HCT116 (cell line): ENCODE measurements at regions not wholly inside any gene's neighbourhood (a gene's known extent, or its start where the extent isn't known, plus 50 kb on each side); places are given as distances from the start of the nearest gene placed in this dataset.

Experiments used
- ATAC-seq: fragments of 200-7000 bp; cut with Tn5 transposase; 2 replicates; pipeline ENCODE4 v1.9.1; 2020; ENCODE audit warnings: mild to moderate bottlenecking, moderate library complexity
- BruUV-seq: library from RNA; stranded (reverse); fragments of 400-500 nt; replicated peaks from 2 replicates; lab custom pipeline; 2021; lab: Mats Ljungman, UMichigan
- CTCF ChIA-PET: fragments of 300-600 bp; sonication (Branson Sonifier 250); formaldehyde crosslinking; loops from one replicate; lab custom pipeline; 2021; ENCODE audit warnings: antibody characterized with exemption; lab: Charles Lee
- POLR2A ChIA-PET: fragments of 300-600, 350-600 bp; sonication (Branson Sonifier 250); formaldehyde crosslinking; loops from one replicate; lab custom pipeline; 2021; ENCODE audit warnings: antibody characterized with exemption; lab: Charles Lee
- RAD21 ChIA-PET, 2 experiments: fragments of 300-600 bp; sonication (Branson Sonifier 250); formaldehyde crosslinking; loops; one replicate each; lab custom pipeline; 2023; ENCODE audit warnings: low total read pairs in 2 of 2; ENCODE audit not compliant: uncharacterized antibody in 2 of 2, unreplicated experiment in 2 of 2, low non-redundant PET in 1 of 2; lab: Charles Lee
- DNase-seq: peaks from one replicate; pipeline ENCODE4 v3.0.0-alpha.2; 2010; ENCODE audit warnings: low read depth, low spot score
- H2AFZ ChIP-seq: fragments of 200-600 bp; shearing (Covaris generic), sonication (generic); 2 replicates; pipeline ENCODE4 v1.6.1; 2017; ENCODE audit warnings: low read depth, mixed run types, mixed read lengths, antibody characterized with exemption, low read length; ENCODE audit not compliant: poor library complexity, severe bottlenecking
- H3K27ac ChIP-seq: 2 replicates; pipeline ENCODE4 v1.5.1; 2012; ENCODE audit warnings: low read depth, low read length
- H3K27me3 ChIP-seq: fragments of 200-600 bp; sonication (generic); 2 replicates; pipeline ENCODE4 v1.6.1; 2016; ENCODE audit warnings: mixed run types, low read length, mixed read lengths; ENCODE audit not compliant: insufficient read depth
- H3K36me3 ChIP-seq, 2 experiments: fragments of 200-500 bp in 1 of 2; fragments of 200-600 bp in 1 of 2; sonication (Bioruptor generic) in 1 of 2; sonication (generic) in 1 of 2; 2 replicates each; pipeline versions ENCODE4 v1.5.1 to v1.6.1; 2014 to 2016; ENCODE audit warnings: low read length in 2 of 2, inconsistent platforms in 1 of 2, mixed read lengths in 1 of 2, mixed run types in 1 of 2; ENCODE audit not compliant: insufficient read depth in 2 of 2, control insufficient read depth in 1 of 2
- H3K4me1 ChIP-seq, 2 experiments: fragments of 200-600 bp in 1 of 2; sonication (generic) in 1 of 2; 2 replicates each; pipeline versions ENCODE4 v1.5.1 to v1.6.1; 2012 to 2017; ENCODE audit warnings: low read length in 2 of 2, inconsistent platforms in 1 of 2, mild to moderate bottlenecking in 1 of 2, mixed read lengths in 1 of 2, mixed run types in 1 of 2, moderate library complexity in 1 of 2; ENCODE audit not compliant: insufficient read depth in 2 of 2, control insufficient read depth in 1 of 2
- H3K4me2 ChIP-seq: fragments of 200-600 bp; sonication (generic); 2 replicates; pipeline ENCODE4 v1.6.1; 2017; ENCODE audit warnings: mixed run types, low read length, mixed read lengths
- H3K4me3 ChIP-seq, 2 experiments: fragments of 200-600 bp in 1 of 2; sonication (generic) in 1 of 2; replicated peaks in 1 of 2; 2 replicates each; pipeline ENCODE4 v1.5.1; 2011 to 2016; ENCODE audit warnings: low read length in 2 of 2, control low read depth in 1 of 2, low read depth in 1 of 2, mild to moderate bottlenecking in 1 of 2, mixed read lengths in 1 of 2, mixed run types in 1 of 2
- H3K79me2 ChIP-seq: fragments of 200-600 bp; sonication (generic); 2 replicates; pipeline ENCODE4 v1.6.1; 2017; ENCODE audit warnings: mild to moderate bottlenecking, mixed run types, low read length, moderate library complexity, mixed read lengths; ENCODE audit not compliant: insufficient read depth
- H3K9ac ChIP-seq: fragments of 200-600 bp; sonication (generic); 2 replicates; pipeline ENCODE4 v1.6.1; 2016; ENCODE audit warnings: low read length, mixed read lengths
- H3K9me2 ChIP-seq: fragments of 200-600 bp; sonication (generic), shearing (Covaris generic); 2 replicates; pipeline ENCODE4 v1.6.1; 2017; ENCODE audit warnings: mixed run types, mild to moderate bottlenecking, moderate library complexity; ENCODE audit not compliant: insufficient read depth
- H3K9me3 ChIP-seq, 2 experiments: fragments of 200-500 bp in 1 of 2; fragments of 200-600 bp in 1 of 2; sonication (Bioruptor generic) in 1 of 2; sonication (generic) in 1 of 2; 2 replicates each; pipeline ENCODE4 v1.6.1; 2014 to 2017; ENCODE audit warnings: low read length in 2 of 2, mixed read lengths in 2 of 2, inconsistent platforms in 1 of 2, low read depth in 1 of 2, mild to moderate bottlenecking in 1 of 2, mixed run types in 1 of 2, moderate library complexity in 1 of 2; ENCODE audit not compliant: control insufficient read depth in 1 of 2, insufficient read depth in 1 of 2
- H4K20me1 ChIP-seq: fragments of 200-600 bp; sonication (generic), shearing (Covaris generic); 2 replicates; pipeline ENCODE4 v1.6.1; 2017; ENCODE audit warnings: mixed run types, mild to moderate bottlenecking, moderate library complexity; ENCODE audit not compliant: insufficient read depth
- CBX3 ChIP-seq: IDR thresholded peaks from 2 replicates; pipeline ENCODE4 v1.6.1; 2012; ENCODE audit warnings: low read depth
- EZH2 ChIP-seq: fragments of 200-600 bp; sonication (generic); IDR thresholded peaks from 2 replicates; pipeline ENCODE4 v1.6.1; 2017; ENCODE audit warnings: antibody characterized with exemption, mixed run types
- FOSL1 ChIP-seq: IDR thresholded peaks from 2 replicates; pipeline ENCODE4 v1.6.1; 2012; ENCODE audit warnings: low read depth
- JUND ChIP-seq: IDR thresholded peaks from 2 replicates; pipeline ENCODE4 v1.6.1; 2012
- POLR2A ChIP-seq: IDR thresholded peaks from 2 replicates; pipeline ENCODE4 v1.7.0; 2011; ENCODE audit warnings: borderline replicate concordance; ENCODE audit not compliant: insufficient read depth, insufficient read length; ENCODE audit errors: extremely low read depth
- POLR2AphosphoS5 ChIP-seq: IDR thresholded peaks from 2 replicates; pipeline ENCODE4 v1.6.1; 2011; ENCODE audit warnings: mild to moderate bottlenecking, low read depth, low read length, moderate library complexity
- SIN3A ChIP-seq: IDR thresholded peaks from 2 replicates; pipeline ENCODE4 v1.6.1; 2012; ENCODE audit warnings: low read depth
- SP1 ChIP-seq: IDR thresholded peaks from 2 replicates; pipeline ENCODE4 v1.6.1; 2012; ENCODE audit warnings: low read depth
- TCF7L2 ChIP-seq: IDR thresholded peaks from 2 replicates; pipeline ENCODE4 v1.7.0; 2011; ENCODE audit warnings: borderline replicate concordance, inconsistent platforms; ENCODE audit not compliant: insufficient read depth, insufficient read length; ENCODE audit errors: extremely low read depth
- YY1 ChIP-seq: IDR thresholded peaks from 2 replicates; pipeline ENCODE4 v1.6.1; 2011; ENCODE audit warnings: low read length, low read depth, moderate library complexity, mild to moderate bottlenecking; ENCODE audit not compliant: insufficient replicate concordance; ENCODE audit errors: extremely low read depth
- ZFX ChIP-seq: fragments of 450-650 bp; IDR thresholded peaks from 2 replicates; pipeline ENCODE4 v1.6.1; 2017
- ZNF274 ChIP-seq: fragments of 200-500 bp; sonication (Bioruptor generic); IDR thresholded peaks from 2 replicates; pipeline ENCODE4 v1.6.1; 2014; ENCODE audit warnings: mild to moderate bottlenecking, low read depth, low read length, inconsistent platforms
- intact Hi-C: fragments of 100-400 bp; cut with micrococcal nuclease; formaldehyde crosslinking; loops from 2 replicates; pipeline ENCODE4 v1.10.0; 2022
- TF ChIP-seq, protein P1 (sequence below), 3 experiments: fragments of 200-600 bp in 1 of 3; sonication (generic) in 1 of 3; IDR thresholded peaks in 2 of 3; conservative IDR thresholded peaks in 1 of 3; 2 replicates each; pipeline ENCODE4 v1.5.1; 2012 to 2017; ENCODE audit warnings: low read depth in 2 of 3, low read length in 2 of 3, antibody characterized with exemption in 1 of 3, borderline replicate concordance in 1 of 3, control low read depth in 1 of 3, mild to moderate bottlenecking in 1 of 3, mixed read lengths in 1 of 3, mixed run types in 1 of 3, moderate library complexity in 1 of 3; ENCODE audit not compliant: insufficient read depth in 1 of 3
- TF ChIP-seq, protein P2 (sequence below): IDR thresholded peaks from 2 replicates; pipeline ENCODE4 v1.6.1; 2011; ENCODE audit warnings: mild to moderate bottlenecking, low read length, moderate library complexity; ENCODE audit not compliant: insufficient replicate concordance; ENCODE audit errors: extremely low read depth
- TF ChIP-seq, protein P3 (sequence below): IDR thresholded peaks from 2 replicates; pipeline ENCODE4 v1.6.1; 2012

DNA sequence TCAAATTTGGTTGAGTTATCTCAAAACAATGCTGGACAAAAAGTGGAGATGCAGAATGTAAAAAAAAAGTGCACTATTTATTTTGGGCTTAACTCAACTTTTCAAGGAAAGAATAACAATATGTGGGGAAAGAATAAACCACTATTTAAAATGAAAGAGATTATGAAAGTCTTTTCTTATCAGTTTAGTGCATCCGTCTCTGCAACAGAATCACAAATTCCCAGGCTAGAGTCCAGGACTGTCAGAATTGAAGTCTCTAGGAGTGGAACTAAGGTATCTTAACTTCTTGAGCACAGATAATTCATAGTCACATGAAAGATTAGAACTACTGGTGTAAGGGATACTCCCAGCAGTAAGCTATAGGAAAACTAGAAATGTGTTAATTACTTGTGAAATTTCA lies 1200.3 kb upstream of the LRRN3 start:
- H3K4me1 ChIP-seq = no peaks in the 10 kb centered on the region
- POLR2A ChIA-PET = no interaction called here
- TF ChIP-seq ZNF274 (no peak), POLR2A (no peak), SP1 (no peak)
- TF ChIP-seq, protein P1, sequence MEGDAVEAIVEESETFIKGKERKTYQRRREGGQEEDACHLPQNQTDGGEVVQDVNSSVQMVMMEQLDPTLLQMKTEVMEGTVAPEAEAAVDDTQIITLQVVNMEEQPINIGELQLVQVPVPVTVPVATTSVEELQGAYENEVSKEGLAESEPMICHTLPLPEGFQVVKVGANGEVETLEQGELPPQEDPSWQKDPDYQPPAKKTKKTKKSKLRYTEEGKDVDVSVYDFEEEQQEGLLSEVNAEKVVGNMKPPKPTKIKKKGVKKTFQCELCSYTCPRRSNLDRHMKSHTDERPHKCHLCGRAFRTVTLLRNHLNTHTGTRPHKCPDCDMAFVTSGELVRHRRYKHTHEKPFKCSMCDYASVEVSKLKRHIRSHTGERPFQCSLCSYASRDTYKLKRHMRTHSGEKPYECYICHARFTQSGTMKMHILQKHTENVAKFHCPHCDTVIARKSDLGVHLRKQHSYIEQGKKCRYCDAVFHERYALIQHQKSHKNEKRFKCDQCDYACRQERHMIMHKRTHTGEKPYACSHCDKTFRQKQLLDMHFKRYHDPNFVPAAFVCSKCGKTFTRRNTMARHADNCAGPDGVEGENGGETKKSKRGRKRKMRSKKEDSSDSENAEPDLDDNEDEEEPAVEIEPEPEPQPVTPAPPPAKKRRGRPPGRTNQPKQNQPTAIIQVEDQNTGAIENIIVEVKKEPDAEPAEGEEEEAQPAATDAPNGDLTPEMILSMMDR (IDR thresholded peaks at IDR 0.05 in 2 of 3, conservative IDR thresholded peaks at IDR 0.05 in 1 of 3; ENCODE audit: borderline replicate concordance in 1 of 3, insufficient read depth in 1 of 3, low read depth in 2 of 3, low read length in 2 of 3) = no peak
- TF ChIP-seq, protein P2, sequence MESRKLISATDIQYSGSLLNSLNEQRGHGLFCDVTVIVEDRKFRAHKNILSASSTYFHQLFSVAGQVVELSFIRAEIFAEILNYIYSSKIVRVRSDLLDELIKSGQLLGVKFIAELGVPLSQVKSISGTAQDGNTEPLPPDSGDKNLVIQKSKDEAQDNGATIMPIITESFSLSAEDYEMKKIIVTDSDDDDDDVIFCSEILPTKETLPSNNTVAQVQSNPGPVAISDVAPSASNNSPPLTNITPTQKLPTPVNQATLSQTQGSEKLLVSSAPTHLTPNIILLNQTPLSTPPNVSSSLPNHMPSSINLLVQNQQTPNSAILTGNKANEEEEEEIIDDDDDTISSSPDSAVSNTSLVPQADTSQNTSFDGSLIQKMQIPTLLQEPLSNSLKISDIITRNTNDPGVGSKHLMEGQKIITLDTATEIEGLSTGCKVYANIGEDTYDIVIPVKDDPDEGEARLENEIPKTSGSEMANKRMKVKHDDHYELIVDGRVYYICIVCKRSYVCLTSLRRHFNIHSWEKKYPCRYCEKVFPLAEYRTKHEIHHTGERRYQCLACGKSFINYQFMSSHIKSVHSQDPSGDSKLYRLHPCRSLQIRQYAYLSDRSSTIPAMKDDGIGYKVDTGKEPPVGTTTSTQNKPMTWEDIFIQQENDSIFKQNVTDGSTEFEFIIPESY = no peak
- DNase-seq (no peak), ATAC-seq (no peak)
- H3K9me2 ChIP-seq = no peaks in the 10 kb centered on the region
- H4K20me1 ChIP-seq = no peaks in the 10 kb centered on the region
- H3K4me2 ChIP-seq = no peak overlapping the region
- H3K9ac ChIP-seq = no peak overlapping the region
- no peak overlapping the region for H3K4me3 ChIP-seq
- no peaks in the 10 kb centered on the region for H3K9me3 ChIP-seq
- no peaks in the 10 kb centered on the region for H3K36me3 ChIP-seq
- RAD21 ChIA-PET = no interaction called here
- no peaks in the 10 kb centered on the region for H3K79me2 ChIP-seq
- H3K27ac ChIP-seq = no peak overlapping the region
- no TSS peak for BruUV-seq
- H2AFZ ChIP-seq = no peak overlapping the region
- H3K27me3 ChIP-seq = no peaks in the 10 kb centered on the region
- intact Hi-C loops = no loop called here
- CTCF ChIA-PET = no interaction called here

DNA sequence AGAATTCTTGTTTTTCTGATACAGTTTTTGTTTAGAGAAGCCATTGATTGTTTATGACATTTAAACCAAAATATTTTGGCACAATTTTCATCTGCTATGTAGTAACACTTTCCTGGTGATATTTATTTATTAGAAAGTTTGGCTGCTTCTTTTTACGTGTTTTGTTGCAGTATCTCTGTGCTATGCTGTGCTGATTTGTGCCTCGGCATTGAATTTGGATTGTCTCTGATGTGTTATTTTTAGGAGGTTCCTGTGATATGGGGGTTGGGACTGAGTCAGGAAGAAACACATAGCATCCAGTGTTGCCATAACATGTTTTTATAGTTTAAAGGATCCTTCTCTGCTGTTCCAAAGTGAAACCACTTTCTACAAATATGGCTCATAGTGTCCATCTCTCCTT lies 1197.7 kb upstream of the LRRN3 start:
- H2AFZ ChIP-seq = no peak overlapping the region
- H3K36me3 ChIP-seq = no peaks in the 10 kb centered on the region
- no peak overlapping the region for H3K4me3 ChIP-seq
- no peak overlapping the region for H3K9ac ChIP-seq
- ChIA-PET POLR2A (no interaction called here), RAD21 (no interaction called here), CTCF (no interaction called here)
- intact Hi-C loops = no loop called here
- no peaks in the 10 kb centered on the region for H3K27me3 ChIP-seq
- ATAC-seq (no peak), DNase-seq (no peak)
- no TSS peak for BruUV-seq
- H3K4me1 ChIP-seq = no peaks in the 10 kb centered on the region
- no peaks in the 10 kb centered on the region for H3K9me3 ChIP-seq
- no peak overlapping the region for H3K4me2 ChIP-seq
- H4K20me1 ChIP-seq = no peaks in the 10 kb centered on the region
- TF ChIP-seq FOSL1 (no peak), YY1 (no peak), JUND (no peak), ZFX (no peak), EZH2 (no peak), TCF7L2 (no peak), SIN3A (no peak), POLR2AphosphoS5 (no peak), CBX3 (no peak)
- TF ChIP-seq, protein P3, sequence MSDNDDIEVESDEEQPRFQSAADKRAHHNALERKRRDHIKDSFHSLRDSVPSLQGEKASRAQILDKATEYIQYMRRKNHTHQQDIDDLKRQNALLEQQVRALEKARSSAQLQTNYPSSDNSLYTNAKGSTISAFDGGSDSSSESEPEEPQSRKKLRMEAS = no peak
- TF ChIP-seq, protein P1 (IDR thresholded peaks at IDR 0.05 in 2 of 3, conservative IDR thresholded peaks at IDR 0.05 in 1 of 3; ENCODE audit: borderline replicate concordance in 1 of 3, insufficient read depth in 1 of 3, low read depth in 2 of 3, low read length in 2 of 3) = no peak
- H3K27ac ChIP-seq = no peak overlapping the region
- H3K79me2 ChIP-seq = no peaks in the 10 kb centered on the region
- no peaks in the 10 kb centered on the region for H3K9me2 ChIP-seq
